ENCODE measurements at regions not wholly inside any gene's neighbourhood (a gene's known extent, or its start where the extent isn't known, plus 50 kb on each side); places are given as distances from the start of the nearest gene placed in this dataset.

- no peak for DNase-seq
These were observed 255.0 kb downstream of the ICOS start for GRCh38 chr2:204191574-204191973.

- no peak for DNase-seq
These were observed 258.9 kb downstream of the ICOS start for GRCh38 chr2:204195498-204195897.

GRCh38 chr2:204197336-204198005 is 260.9 kb downstream of the ICOS start:
- no peak for DNase-seq

GRCh38 chr2:204199357-204199756 is 262.8 kb downstream of the ICOS start:
- DNase-seq, result no peak

GRCh38 chr2:204201507-204201906 is 264.9 kb downstream of the ICOS start:
- DNase-seq, result no peak

- no peak for DNase-seq
These were observed 265.7 kb downstream of the ICOS start for GRCh38 chr2:204202253-204202652.

GRCh38 chr2:204203704-204204103 is 267.1 kb downstream of the ICOS start:
- DNase-seq, result no peak

GRCh38 chr2:204205082-204205481 is 268.5 kb downstream of the ICOS start:
- no peak for DNase-seq

- DNase-seq, result no peak
These were observed 269.0 kb downstream of the ICOS start for GRCh38 chr2:204205538-204205937.

GRCh38 chr2:204207866-204208265 is 271.3 kb downstream of the ICOS start:
- DNase-seq, result no peak

GRCh38 chr2:204213588-204213987 is 277.0 kb downstream of the ICOS start:
- no peak for DNase-seq

GRCh38 chr2:204218040-204218439 is 281.5 kb downstream of the ICOS start:
- DNase-seq, result no peak

GRCh38 chr2:204219196-204219595 is 282.6 kb downstream of the ICOS start:
- no peak for DNase-seq

GRCh38 chr2:204220896-204221295 is 284.3 kb downstream of the ICOS start:
- no peak for DNase-seq

GRCh38 chr2:204223046-204223445 is 286.5 kb downstream of the ICOS start:
- no peak for DNase-seq

GRCh38 chr2:204223544-204223943 is 287.0 kb downstream of the ICOS start:
- no peak for DNase-seq

GRCh38 chr2:204225671-204226073 is 289.1 kb downstream of the ICOS start:
- no peak for DNase-seq

- no peak for DNase-seq
These were observed 289.8 kb downstream of the ICOS start for GRCh38 chr2:204226305-204226880.

- DNase-seq, result no peak
These were observed 291.8 kb downstream of the ICOS start for GRCh38 chr2:204228169-204228886.

- DNase-seq, result no peak
These were observed 297.7 kb downstream of the ICOS start for GRCh38 chr2:204234248-204234647.

GRCh38 chr2:204234879-204235278 is 298.3 kb downstream of the ICOS start:
- DNase-seq, result no peak

GRCh38 chr2:204237416-204237815 is 300.9 kb downstream of the ICOS start:
- DNase-seq, result no peak

GRCh38 chr2:204239411-204240165 is 303.0 kb downstream of the ICOS start:
- no peak for DNase-seq

- no peak for DNase-seq
These were observed 304.3 kb upstream of the PARD3B start for GRCh38 chr2:204240961-204241360.

Measured in NCI-H2107 (cell line).